ENCODE measurements at regions not wholly inside any gene's neighbourhood (a gene's known extent, or its start where the extent isn't known, plus 50 kb on each side); places are given as distances from the start of the nearest gene placed in this dataset.

DNA sequence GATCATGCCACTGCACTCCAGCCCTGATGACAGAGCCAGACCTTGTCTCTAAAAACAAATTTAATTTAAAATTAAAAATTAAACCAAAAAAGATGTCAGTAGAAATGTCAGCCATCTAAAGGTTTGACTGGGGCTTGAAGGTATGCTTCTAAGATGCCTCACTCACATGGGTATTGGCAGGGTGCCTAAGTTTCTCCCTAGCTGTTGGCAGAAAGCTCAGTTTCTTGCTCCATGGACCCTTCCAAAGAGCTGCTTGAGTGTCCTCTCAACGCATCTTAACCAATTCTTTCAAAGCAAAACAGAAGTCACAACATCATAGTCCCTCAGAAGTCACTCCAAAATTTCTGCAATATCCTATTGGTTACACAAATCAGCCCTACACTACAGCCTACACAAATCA lies 231.0 kb upstream of the ADGRL2 start:
- DNase-seq = no peak

DNA sequence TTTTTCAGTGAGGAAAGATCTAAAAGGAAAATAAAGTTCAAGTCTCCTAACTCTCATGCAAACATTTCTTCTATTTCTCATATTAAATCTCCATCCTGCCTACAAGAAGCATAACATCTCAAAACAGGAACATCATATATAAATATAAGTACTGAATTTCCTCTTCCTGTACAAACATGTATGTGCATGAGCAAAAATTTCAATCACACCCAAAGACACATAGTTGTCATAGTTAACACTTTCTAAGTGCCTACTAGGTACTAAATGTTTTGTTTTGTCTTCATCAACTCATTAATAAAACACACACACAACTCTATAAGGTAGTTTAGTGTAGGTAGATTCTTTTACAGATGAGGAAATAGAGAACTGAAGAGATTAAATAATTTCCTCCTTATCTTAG lies 237.1 kb upstream of the ADGRL2 start:
- DNase-seq = no peak

DNA sequence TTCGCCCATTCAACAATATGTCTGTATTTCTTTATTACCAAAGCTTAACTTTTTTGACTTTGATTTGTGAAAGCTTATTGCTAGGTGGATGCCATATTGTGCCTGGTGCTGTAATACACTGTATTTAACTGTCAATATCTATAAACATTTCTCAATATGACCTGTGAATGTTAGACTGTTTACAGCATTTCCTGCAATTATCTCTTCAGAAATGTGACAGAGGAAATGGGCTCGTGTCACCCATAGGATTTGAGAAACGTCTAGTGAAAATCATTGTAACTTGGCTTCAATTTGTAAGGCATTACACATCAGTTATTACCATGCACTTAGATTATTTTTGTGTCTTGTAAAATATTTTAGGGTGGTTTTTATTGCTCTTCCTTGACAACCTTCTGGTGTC lies 237.8 kb upstream of the ADGRL2 start:
- DNase-seq = no peak

DNA sequence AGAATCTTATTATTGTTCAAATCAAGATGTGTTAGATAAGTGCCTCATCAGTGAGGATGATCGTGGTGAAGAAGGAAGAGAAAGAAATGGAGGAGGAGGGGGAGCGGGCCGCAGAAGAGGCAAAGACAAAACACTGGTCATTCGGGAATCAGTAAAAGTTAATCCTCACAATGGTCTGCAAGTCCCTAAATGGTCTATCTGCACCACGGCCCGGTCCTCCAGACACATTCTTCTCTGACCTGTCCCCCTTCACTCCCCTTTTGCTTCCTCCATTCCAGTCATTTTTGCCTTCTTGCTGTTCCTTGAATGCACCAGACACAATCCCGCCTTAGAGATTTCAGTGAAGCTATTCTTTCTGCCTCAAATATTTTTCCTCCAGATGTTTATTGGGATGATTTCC lies 240.1 kb upstream of the ADGRL2 start:
- no peak for DNase-seq

DNA sequence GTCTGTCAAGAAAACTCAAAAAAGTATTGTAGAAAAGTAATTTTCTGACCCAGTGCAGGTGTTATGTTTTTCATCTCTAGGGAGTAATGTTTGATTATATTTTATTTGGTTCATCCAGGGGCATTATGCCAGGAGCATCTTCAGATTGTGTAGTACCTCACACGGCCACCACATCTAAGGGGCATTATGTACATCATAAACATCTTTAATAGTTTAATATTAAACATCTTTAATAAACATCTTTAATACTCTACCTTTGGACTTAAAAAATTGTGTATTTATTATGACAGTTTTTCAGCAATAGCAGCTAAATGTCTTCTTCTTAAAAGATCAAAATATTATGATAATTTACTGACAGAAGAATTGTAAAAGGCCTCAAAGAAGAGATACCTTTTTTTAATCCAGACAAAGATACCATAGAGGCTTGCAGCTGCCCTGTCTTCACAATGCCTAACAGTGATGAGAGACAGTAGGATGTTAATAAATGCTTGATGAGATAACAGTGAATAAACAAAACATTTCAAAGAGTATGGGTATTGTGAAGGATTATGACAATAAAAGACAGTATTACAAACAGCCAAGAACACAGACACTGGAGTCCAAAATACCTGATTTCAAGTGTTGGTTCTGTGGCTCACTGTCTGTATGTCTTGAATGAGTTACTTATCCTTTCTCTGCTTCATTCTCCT lies 240.9 kb upstream of the ADGRL2 start:
- no peak for DNase-seq

DNA sequence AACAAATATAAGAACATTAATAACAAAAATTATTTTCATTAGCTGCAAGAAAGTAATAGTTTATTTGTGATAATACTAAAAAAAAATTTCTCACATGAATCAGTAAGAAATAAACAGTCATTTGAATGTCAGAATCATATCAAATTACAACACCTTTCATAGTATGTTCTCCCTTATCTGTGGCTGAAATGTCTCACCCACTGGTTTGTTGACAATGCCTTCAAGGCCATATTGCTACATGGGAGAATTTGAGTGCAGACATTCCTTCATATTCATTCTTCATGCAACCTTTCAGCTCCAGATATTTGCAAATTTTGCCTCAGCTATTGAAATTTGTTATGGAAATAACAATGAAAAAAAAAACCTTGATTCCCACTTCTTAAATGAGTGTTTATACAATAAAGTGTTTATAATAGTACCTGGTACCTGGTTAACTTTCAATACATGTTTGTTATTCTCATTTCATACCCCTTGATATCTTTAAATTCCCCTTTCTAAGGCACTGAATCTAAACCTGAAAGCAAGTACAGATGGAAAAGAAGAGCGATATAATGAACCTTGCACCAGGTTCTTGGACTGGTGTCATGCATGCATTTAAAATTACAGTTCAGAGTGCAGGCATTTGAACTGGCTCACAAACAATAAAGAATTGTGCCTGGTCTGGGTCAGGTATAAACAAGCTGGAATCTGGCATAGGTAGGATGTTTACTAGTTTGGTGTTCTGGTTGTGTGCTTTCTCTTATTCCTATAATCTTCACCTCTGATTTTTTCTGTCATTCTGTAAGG lies 242.2 kb upstream of the ADGRL2 start:
- no peak for DNase-seq

DNA sequence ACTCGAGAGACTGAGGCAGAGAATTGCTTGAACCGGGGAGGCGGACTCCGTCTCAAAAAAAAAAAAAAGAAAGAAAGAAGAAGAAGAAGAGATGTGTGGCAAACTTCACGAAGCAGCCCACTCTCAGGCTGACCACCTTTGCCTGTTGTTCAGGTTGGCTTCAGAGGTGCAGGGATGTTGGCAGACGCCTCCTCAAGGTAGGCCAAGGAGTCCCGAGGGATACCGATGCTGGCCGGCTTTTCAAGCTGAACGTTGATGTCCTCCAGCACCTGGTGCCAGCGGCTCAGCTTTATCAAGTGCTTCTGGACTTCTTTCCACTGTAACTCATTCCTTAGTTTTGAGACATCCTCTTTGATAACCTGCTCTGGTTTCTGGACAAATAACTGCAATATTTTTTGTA lies 243.8 kb upstream of the ADGRL2 start:
- DNase-seq = no peak

DNA sequence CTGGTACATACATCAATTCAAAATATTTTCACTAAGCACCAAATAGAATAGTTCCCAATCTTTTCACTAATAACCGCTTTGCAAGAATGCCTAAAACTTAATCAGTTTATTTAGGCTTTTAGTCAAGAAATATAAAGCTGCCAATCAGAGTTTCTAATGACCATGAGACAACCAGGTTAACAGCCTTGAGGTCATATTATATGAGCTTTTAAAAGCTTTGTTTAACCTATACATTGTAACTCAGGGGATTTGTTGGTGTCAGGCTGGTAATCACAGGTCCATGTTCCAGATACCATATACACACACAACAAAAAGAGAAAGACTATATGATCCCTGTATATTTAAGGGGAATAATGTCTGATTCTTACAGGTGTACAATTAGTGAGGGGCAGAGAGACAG lies 246.2 kb upstream of the ADGRL2 start:
- DNase-seq = no peak

DNA sequence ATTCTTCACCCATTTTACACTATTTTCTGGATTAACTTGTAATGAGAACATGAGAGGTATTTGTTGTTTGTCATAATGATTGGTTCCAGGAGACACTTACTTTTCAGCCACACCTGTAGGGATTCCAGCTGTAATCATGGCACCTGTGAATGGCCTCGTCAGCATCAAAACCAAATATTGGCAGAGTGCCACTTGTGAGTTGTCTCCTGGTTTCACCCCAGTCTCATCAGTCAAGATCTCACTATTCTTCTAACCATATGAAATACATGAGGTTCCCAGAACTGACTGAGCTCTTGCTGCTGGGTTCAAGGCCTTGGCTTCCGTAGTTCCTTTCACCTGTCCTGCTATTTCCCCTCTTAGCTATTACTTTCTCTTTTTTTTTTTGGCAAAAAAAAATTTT lies 246.6 kb upstream of the ADGRL2 start:
- DNase-seq = no peak

DNA sequence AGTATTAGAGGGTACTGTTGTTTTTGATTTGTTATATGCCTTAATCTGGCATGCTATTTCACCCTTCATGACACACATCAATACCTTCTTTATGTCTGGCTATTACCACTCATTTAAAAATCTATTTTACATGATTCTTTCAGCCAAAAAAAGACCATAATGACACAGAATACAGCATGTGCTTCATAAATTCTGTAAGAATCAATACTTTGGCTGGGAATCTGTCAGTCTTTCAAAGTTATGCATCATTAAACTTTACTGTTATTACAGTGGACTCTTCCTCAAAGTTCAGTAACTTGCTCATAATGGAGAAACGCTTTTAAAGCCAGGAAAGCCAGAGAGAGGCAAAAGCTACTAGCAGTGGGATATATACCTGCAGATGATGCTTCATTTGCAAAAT lies 247.2 kb upstream of the ADGRL2 start:
- no peak for DNase-seq

DNA sequence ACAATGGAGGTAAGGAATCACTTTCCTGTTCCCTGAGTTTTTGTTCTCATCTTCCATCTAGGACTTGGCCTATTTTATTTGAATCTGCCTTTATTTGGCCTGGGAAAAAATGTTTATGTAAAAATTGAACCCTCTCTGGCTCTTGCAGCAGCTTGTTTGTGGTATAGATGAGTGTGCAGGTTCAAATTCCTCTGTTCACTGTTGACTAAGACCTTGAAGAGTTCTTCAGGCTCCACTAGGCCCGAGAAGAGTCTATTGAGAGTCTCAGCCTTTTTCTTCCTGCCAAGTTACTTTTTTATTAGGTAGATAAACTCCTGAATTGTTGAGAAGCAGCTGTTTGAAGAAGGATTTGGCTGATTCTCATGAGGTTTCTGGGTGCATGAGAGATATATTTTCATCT lies 248.8 kb upstream of the ADGRL2 start:
- no peak for DNase-seq

DNA sequence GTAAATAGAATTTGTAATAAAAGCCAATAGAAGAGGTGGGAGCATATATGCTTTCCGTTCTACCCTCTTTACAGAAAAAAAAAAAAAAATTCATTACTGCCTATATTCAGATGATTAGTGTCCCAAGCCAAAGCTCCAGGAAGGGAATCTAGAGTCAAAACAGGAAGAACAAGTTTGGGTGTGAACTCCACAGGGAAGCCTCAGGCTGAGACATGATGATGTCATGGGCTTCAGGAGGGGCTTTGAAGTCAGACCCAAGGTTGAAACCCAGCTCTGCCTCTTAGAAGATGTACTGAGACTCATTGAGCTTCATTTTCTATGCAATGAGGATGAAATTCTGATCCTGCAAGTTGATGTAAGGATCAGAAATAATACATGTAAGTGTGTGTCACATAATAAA lies 250.0 kb upstream of the ADGRL2 start:
- no peak for DNase-seq

DNA sequence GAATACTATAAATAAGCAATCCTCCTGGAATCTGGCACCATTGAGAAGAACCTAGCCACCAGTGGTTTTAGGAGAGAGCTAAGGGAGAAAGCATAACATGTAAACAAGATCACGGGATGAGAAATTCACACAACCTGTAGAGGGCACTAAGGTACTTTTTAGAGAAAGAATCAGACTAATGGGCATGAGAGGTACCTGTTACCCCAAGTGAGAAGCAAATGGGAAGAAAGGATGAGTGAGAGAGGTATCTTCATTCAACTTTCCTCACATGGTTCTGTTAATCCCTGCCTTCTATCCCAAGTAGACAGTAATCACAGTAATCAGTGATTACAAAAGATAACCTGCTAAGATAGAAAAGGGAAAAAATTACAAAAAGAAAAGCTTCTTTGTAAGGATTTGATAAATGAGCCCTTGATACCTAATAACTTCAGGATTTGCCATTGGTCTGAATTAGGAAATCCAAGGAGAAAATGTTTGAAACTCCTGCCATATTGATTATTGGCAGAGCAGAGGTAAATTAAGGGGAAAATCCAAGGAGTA lies 251.1 kb upstream of the ADGRL2 start:
- no peak for DNase-seq

DNA sequence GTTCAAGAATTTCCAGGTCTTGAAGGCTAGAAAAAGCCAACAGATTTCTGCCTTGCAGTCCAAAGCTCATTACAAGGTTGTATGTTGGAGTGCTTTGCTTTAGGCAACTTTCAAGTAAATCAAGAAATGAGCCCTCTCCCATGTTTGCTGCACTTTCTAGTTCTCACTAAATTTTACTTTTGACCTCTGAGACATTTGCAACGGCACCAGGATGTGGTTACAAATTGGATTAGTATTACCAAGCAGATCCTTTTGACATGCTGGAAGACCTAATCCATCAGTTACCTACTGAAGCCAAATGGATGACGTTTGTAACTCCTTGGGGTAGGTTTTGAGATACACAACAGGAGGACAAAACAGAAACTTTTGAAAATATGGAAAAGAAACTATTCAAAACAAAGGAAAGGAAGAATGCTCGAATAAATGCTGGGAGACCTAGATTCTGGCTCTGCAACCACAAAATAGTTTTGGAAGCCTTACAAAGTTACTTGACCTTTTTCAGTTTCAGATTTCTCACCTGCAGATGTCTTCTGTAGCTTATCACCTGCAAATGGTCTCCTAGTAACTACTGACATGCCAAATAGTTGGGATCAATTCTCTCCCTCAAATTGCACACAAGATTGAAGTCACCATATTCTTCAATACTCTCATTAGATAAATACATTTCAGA lies 251.7 kb upstream of the ADGRL2 start:
- DNase-seq = no peak

DNA sequence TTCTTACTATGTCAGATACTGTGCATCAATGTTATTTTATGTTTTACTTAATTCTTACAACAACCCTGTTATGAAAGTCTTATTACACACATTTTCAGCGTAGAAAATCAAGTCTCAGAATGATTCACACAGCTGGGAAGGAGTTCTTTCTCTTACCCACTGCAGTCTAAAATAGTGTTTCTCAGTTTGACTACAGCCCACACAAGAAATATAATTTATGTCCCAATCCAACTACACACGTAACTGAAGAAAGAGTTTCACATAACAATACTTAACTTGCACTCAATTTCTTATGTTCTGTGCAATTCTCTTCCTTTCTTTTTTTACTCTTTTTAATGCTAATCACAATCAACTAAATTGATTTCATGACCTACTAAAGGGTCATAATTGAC lies 252.8 kb upstream of the ADGRL2 start:
- DNase-seq = no peak

DNA sequence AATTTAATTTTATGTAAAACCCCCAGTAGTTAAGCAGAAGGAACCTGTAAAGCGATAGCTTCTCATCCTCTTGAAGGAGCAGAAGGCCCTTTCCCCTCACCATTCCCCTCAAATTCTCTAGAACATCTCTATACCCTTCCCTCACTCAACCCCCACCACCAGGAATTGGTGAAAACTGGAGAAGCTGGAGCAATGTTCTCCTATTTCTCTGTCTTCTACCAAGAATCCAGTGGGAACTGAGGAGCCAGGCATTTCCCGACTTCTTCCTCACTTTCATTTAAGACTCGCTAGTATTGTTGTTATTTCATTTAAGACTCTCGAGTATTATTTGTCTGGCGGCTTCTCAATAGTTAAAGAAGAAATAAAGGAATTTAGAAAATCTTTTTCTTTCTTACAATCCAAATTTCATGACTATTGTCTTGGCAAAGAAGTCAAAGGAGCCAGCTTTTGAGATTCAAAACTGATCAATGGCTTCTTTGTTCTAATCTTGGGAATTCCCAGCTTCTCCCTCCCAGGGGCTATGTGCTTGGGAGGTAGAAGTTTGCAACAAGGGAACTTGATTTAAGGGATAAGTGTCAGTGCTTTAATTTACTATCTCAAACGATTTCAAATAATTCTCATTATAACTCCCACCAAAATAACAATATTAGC lies 253.3 kb upstream of the ADGRL2 start:
- DNase-seq = no peak

DNA sequence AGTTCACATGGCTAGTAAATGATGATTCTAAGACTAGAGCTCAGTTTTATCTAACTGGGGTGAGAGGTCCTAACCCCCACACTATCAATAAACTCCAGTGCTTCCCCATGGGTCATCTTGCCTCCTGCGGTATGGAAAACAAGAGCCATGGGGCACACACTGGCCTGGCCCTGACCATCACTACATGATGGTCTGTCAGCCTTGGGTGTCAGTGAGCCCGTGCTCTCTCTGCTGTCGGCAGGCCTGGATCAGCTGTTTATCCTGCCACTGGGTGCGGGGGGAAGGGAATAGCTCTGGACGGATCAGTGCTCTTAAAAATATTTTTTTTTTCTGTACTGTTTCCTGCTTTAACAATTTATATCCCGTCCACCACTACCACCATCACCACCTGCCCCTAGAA lies 255.0 kb upstream of the ADGRL2 start:
- no peak for DNase-seq

DNA sequence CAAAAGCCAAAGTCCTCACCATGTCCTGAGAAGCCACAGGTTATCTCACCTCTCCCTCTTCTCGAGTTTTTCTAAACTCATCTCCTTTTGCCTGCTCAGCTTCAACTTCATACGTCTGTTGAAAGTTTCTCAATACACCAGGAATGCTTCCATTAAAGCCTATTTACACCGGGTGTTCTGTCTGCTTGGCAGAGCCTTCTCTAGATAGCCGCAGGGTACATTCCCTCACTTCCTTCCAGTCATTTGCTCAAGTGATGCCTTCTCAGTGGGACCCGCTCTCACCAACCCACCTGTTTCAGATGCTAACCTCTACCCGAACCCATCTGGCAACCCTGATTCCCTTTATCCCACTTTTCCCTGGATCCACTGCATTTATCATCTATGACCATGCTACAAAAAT lies 257.0 kb upstream of the ADGRL2 start:
- no peak for DNase-seq

DNA sequence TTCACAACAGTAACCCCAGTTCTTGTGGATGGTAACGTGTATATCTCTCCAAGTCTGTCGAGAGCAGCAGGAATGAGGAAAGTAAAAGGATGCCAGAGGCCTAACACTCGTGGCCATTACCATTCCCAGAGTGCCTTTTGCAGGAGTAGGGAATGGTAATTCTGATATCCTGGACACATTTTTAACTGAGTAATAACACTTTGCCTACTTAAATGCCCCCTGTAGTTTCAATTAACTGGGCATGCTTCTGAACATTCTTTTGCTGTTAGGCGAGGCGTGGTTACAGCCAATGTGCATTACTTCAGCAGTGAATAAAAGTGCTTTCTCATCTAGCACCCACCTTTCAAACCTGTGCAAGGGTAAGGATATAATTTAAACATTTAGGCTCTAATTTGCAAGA lies 258.5 kb upstream of the ADGRL2 start:
- no peak for DNase-seq

DNA sequence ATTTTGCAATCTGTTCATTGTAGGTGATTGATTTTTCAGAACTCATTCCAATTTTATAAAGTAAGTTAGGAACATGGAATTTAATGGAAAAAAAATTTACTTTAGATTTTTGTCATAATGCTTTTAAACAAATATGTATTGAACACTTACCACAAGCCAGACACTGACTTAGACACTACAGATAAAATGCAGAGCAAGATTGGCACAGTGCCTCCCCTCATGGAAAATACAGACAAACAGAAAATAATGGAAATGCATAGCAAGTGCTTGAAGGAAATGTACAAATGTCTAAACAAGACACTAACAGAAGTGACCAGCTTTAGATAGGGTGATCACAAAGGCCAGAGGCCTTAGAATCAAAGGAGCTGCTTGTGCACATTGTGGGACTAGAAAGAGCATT lies 260.5 kb upstream of the ADGRL2 start:
- DNase-seq = no peak

DNA sequence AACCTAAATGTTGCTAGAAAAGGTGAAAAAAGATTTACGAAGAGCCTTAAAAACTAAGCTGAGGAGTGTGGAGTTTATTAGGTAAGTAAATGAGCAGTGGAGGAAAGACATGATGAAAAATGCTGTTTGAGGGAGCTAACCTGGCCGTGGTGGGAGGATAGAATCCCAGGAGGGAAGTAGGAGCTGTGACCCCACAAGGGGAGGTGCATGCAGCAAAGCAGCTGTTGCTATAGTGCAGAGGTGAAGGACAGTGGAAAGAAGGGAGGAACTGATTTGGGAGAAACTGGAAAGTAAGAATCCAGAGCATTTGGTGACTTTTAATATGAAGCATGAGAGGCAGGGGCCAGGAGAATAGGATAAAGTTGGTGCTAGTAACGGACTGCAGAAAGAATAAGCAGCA lies 271.7 kb upstream of the ADGRL2 start:
- DNase-seq = no peak

DNA sequence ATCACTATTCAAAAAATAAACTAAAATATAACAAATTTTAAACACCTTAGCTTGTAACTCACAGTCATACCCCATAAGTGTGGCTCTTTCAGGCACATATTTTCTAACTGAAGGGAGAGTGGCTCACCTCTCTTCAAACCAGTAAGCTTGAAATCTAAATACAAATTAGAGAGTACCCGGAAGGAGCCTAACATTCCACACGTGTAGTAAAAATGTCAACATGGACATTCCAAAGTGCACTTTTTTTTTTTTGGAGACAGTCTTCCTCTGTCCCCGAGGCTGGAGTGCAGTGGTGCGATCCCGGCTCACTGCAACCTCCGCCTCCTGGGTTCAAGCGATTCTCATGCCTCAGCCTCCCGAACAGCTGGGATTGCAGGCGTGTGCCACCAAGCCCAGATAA lies 275.6 kb upstream of the ADGRL2 start:
- no peak for DNase-seq

DNA sequence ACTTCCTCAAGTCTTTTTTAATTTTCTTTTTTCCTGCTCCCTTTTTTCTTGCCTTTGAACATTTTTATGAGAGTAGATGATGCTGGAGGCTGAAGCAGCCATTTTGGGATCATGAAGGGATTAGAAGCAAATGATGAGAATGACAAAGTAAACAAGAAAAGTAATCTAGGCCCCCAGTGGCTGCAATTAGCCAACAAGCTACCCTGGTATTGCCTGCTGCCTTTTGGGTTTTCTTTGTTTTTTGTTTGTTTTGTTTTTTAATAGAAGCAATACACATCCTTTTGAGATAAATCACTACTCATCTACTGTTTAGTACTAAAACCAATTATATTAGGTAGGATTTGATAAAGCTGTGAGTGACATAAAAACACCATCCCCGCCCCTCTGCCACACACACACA lies 280.7 kb upstream of the ADGRL2 start:
- no peak for DNase-seq

DNA sequence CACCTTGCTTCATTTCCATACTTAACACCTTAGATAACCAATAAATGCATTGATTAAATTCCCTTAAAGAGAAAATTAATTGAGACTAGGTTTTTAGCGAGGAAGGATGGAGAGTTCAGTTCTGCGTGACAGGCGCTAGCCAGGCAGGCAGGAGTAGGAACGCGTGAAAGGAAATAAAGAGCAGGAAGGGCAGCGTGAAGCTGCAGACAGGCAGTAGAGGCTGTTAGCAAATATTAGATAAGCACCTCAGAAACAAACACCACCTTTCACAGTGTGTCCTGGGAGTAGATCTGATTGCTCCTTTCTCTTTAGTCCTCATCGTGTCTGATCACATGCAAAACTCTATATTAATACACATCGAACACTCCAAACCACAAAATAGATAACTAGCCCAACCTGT lies 282.7 kb upstream of the ADGRL2 start:
- no peak for DNase-seq
